ENCODE measurements at regions not wholly inside any gene's neighbourhood (a gene's known extent, or its start where the extent isn't known, plus 50 kb on each side); places are given as distances from the start of the nearest gene placed in this dataset.
"Not testable (repeated sequence)": the region's sequence is repeated elsewhere in the genome, so short reads cannot be mapped to it uniquely, and the experiment has no call there.

GRCh38 chr14:87254331-87254874, 738.6 kb downstream of the GALC start:
- Histone ChIP-seq H3F3A (ENCODE audit: control insufficient read depth, insufficient read depth) (no peaks in the 10 kb centered on the region), H3K4me3 (ENCODE audit: low read length) (no peak overlapping the region), H3K27ac (ENCODE audit: low read depth, low read length) (no peak overlapping the region), H3K36me3 (ENCODE audit: control insufficient read depth, low read length) (no peaks in the 10 kb centered on the region), H3K27me3 (ENCODE audit: control insufficient read depth, low read length) (no peaks in the 10 kb centered on the region), H4K20me1 (ENCODE audit: control insufficient read depth, insufficient read depth, low read depth, low read length) (no peaks in the 10 kb centered on the region), H3K4me2 (ENCODE audit: low read length) (no peak overlapping the region), H3K4me1 (ENCODE audit: control insufficient read depth, low read length) (no peaks in the 10 kb centered on the region), H3K9me3 (ENCODE audit: control insufficient read depth, insufficient read depth, low read length) (no peaks in the 10 kb centered on the region), H3K9me2 (replicated peaks; ENCODE audit: control insufficient read depth, low read length) (no peaks in the 10 kb centered on the region), H3K79me2 (ENCODE audit: control insufficient read depth, low read length) (no peaks in the 10 kb centered on the region)
- TF ChIP-seq EZH2phosphoT487 (IDR thresholded peaks at IDR 0.05; ENCODE audit: borderline replicate concordance, low read length) = no peak
- TF ChIP-seq, protein P1, sequence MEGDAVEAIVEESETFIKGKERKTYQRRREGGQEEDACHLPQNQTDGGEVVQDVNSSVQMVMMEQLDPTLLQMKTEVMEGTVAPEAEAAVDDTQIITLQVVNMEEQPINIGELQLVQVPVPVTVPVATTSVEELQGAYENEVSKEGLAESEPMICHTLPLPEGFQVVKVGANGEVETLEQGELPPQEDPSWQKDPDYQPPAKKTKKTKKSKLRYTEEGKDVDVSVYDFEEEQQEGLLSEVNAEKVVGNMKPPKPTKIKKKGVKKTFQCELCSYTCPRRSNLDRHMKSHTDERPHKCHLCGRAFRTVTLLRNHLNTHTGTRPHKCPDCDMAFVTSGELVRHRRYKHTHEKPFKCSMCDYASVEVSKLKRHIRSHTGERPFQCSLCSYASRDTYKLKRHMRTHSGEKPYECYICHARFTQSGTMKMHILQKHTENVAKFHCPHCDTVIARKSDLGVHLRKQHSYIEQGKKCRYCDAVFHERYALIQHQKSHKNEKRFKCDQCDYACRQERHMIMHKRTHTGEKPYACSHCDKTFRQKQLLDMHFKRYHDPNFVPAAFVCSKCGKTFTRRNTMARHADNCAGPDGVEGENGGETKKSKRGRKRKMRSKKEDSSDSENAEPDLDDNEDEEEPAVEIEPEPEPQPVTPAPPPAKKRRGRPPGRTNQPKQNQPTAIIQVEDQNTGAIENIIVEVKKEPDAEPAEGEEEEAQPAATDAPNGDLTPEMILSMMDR (IDR thresholded peaks at IDR 0.05; ENCODE audit: low read depth, low read length, poor library complexity, severe bottlenecking) = no peak

DNA sequence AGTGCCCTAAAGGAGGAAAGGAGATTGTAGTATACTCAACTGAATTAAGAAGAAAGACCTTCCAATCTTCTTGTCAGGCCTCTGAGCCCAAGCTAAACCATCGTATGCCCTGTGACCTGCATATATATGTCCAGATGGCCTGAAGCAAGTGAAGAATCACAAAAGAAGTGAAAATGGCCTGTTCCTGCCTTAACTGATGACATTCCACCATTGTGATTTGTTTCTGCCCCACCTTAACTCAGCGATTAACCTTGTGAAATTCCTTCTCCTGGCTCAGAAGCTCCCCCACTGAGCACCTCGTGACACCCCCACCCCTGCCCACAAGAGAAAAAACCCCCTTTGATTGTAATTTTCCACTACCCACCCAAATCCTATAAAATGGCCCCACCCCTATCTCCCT, 739.2 kb downstream of the GALC start:
- not testable (repeated sequence) for H3F3A ChIP-seq (ENCODE audit: control insufficient read depth, insufficient read depth); H3K9me2 ChIP-seq (replicated peaks; ENCODE audit: control insufficient read depth, low read length); H3K27ac ChIP-seq (ENCODE audit: low read depth, low read length); H3K27me3 ChIP-seq (ENCODE audit: control insufficient read depth, low read length); H3K9me3 ChIP-seq (ENCODE audit: control insufficient read depth, insufficient read depth, low read length); H3K79me2 ChIP-seq (ENCODE audit: control insufficient read depth, low read length); H4K20me1 ChIP-seq (ENCODE audit: control insufficient read depth, insufficient read depth, low read depth, low read length); H3K4me2 ChIP-seq (ENCODE audit: low read length); H3K36me3 ChIP-seq (ENCODE audit: control insufficient read depth, low read length); H3K4me1 ChIP-seq (ENCODE audit: control insufficient read depth, low read length); H3K4me3 ChIP-seq (ENCODE audit: low read length)

GRCh38 chr14:87252103-87252502, 740.9 kb downstream of the GALC start:
- no peaks in the 10 kb centered on the region for H3K36me3 ChIP-seq (ENCODE audit: control insufficient read depth, low read length)
- no peak overlapping the region for H3K4me3 ChIP-seq (ENCODE audit: low read length)
- no peaks in the 10 kb centered on the region for H3K79me2 ChIP-seq (ENCODE audit: control insufficient read depth, low read length)
- no peak overlapping the region for H3K27ac ChIP-seq (ENCODE audit: low read depth, low read length)
- no peaks in the 10 kb centered on the region for H3F3A ChIP-seq (ENCODE audit: control insufficient read depth, insufficient read depth)
- H3K9me2 ChIP-seq (replicated peaks; ENCODE audit: control insufficient read depth, low read length) = no peaks in the 10 kb centered on the region
- H3K27me3 ChIP-seq (ENCODE audit: control insufficient read depth, low read length) = no peaks in the 10 kb centered on the region
- no peaks in the 10 kb centered on the region for H3K4me1 ChIP-seq (ENCODE audit: control insufficient read depth, low read length)
- TF ChIP-seq, protein P1 (IDR thresholded peaks at IDR 0.05; ENCODE audit: low read depth, low read length, poor library complexity, severe bottlenecking) = no peak
- no peak for TF ChIP-seq EZH2phosphoT487 (IDR thresholded peaks at IDR 0.05; ENCODE audit: borderline replicate concordance, low read length)
- no peaks in the 10 kb centered on the region for H4K20me1 ChIP-seq (ENCODE audit: control insufficient read depth, insufficient read depth, low read depth, low read length)
- no peaks in the 10 kb centered on the region; the same call in 1 of the 2 replicates for H3K9me3 ChIP-seq (ENCODE audit: control insufficient read depth, insufficient read depth, low read length)
- no peak overlapping the region for H3K4me2 ChIP-seq (ENCODE audit: low read length)

DNA sequence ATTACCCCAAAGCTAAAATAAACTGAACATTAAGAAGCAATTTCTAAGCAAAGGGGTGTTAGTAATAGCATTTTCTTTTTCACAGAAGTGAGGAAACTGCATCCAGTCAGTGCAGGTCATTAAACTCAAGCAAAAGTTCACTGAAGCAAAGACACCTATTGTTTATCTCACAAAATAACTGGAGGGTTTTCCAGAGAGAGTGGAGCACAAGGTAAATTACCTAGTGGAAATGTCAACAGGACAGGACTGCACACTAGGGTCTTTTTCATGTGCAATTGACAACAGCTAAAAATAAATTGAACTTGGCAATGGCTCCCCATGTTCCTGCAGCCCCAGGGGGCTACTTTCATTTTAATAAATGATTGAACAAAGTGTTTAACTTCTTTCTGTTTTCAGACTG, 742.0 kb downstream of the GALC start:
- TF ChIP-seq, protein P1 (IDR thresholded peaks at IDR 0.05; ENCODE audit: low read depth, low read length, poor library complexity, severe bottlenecking) = no peak
- no peak for TF ChIP-seq EZH2phosphoT487 (IDR thresholded peaks at IDR 0.05; ENCODE audit: borderline replicate concordance, low read length)
- H3K27ac ChIP-seq (ENCODE audit: low read depth, low read length) = no peak overlapping the region
- H3K36me3 ChIP-seq (ENCODE audit: control insufficient read depth, low read length) = no peaks in the 10 kb centered on the region
- H3K4me3 ChIP-seq (ENCODE audit: low read length) = no peak overlapping the region
- no peaks in the 10 kb centered on the region; the same call in 1 of the 2 replicates for H3K9me3 ChIP-seq (ENCODE audit: control insufficient read depth, insufficient read depth, low read length)
- H4K20me1 ChIP-seq (ENCODE audit: control insufficient read depth, insufficient read depth, low read depth, low read length) = no peaks in the 10 kb centered on the region
- no peaks in the 10 kb centered on the region for H3K4me1 ChIP-seq (ENCODE audit: control insufficient read depth, low read length)
- no peaks in the 10 kb centered on the region for H3K79me2 ChIP-seq (ENCODE audit: control insufficient read depth, low read length)
- H3K27me3 ChIP-seq (ENCODE audit: control insufficient read depth, low read length) = no peaks in the 10 kb centered on the region
- no peak overlapping the region for H3K4me2 ChIP-seq (ENCODE audit: low read length)
- no peaks in the 10 kb centered on the region for H3K9me2 ChIP-seq (replicated peaks; ENCODE audit: control insufficient read depth, low read length)
- H3F3A ChIP-seq (ENCODE audit: control insufficient read depth, insufficient read depth) = no peaks in the 10 kb centered on the region
